OCI-LY1 (cell line): ENCODE measurements at regions not wholly inside any gene's neighbourhood (a gene's known extent, or its start where the extent isn't known, plus 50 kb on each side); places are given as distances from the start of the nearest gene placed in this dataset.

Source experiments
- H2AFZ ChIP-seq: fragments of 200-600 bp; sonication (generic), shearing (Covaris generic); 2 replicates; pipeline ENCODE4 v1.6.0; 2014; ENCODE audit warnings: antibody characterized with exemption, mild to moderate bottlenecking, low read length
- H3F3A ChIP-seq: fragments of 200-600 bp; sonication (generic), shearing (Covaris generic); 2 replicates; pipeline ENCODE4 v1.6.0; 2014; ENCODE audit warnings: mild to moderate bottlenecking, antibody characterized with exemption, low read length, moderate library complexity; ENCODE audit not compliant: insufficient read depth
- H3K27ac ChIP-seq: fragments of 200-600 bp; sonication (generic); 2 replicates; pipeline ENCODE4 v1.5.1; 2014; ENCODE audit warnings: low read length, mixed run types, mild to moderate bottlenecking, low read depth; ENCODE audit not compliant: poor library complexity, severe bottlenecking
- H3K27me3 ChIP-seq: fragments of 200-600 bp; sonication (generic); 2 replicates; pipeline ENCODE4 v1.6.0; 2014; ENCODE audit warnings: antibody characterized with exemption, mild to moderate bottlenecking, low read length, moderate library complexity; ENCODE audit not compliant: insufficient read depth
- H3K36me3 ChIP-seq: fragments of 200-600 bp; sonication (generic); 2 replicates; pipeline ENCODE4 v1.6.1; 2014; ENCODE audit warnings: mild to moderate bottlenecking, antibody characterized with exemption, low read length, moderate library complexity, mixed read lengths; ENCODE audit not compliant: insufficient read depth
- H3K4me1 ChIP-seq: fragments of 200-600 bp; sonication (generic); 2 replicates; pipeline ENCODE4 v1.5.1; 2014; ENCODE audit warnings: mild to moderate bottlenecking, low read length, moderate library complexity; ENCODE audit not compliant: insufficient read depth, severe bottlenecking
- H3K4me2 ChIP-seq: fragments of 200-600 bp; sonication (generic), shearing (Covaris generic); 2 replicates; pipeline ENCODE4 v1.6.1; 2014; ENCODE audit warnings: low read length
- H3K4me3 ChIP-seq: fragments of 200-600 bp; sonication (generic); 2 replicates; pipeline ENCODE4 v1.5.1; 2014; ENCODE audit warnings: low read length, low read depth, mild to moderate bottlenecking, mixed read lengths; ENCODE audit not compliant: poor library complexity, severe bottlenecking
- H3K79me2 ChIP-seq: fragments of 200-600 bp; shearing (Covaris generic); 2 replicates; pipeline ENCODE4 v1.6.1; 2016; ENCODE audit warnings: mixed run types, low read length, mixed read lengths; ENCODE audit not compliant: insufficient read depth
- H3K9ac ChIP-seq: fragments of 200-600 bp; sonication (generic), shearing (Covaris generic); 2 replicates; pipeline ENCODE4 v1.6.1; 2014; ENCODE audit warnings: mild to moderate bottlenecking, low read length, mixed read lengths
- H3K9me2 ChIP-seq: fragments of 200-600 bp; sonication (generic), shearing (Covaris generic); 2 replicates; pipeline ENCODE4 v1.6.1; 2014; ENCODE audit warnings: low read depth, mild to moderate bottlenecking, low read length, mixed read lengths
- H3K9me3 ChIP-seq: fragments of 200-600 bp; shearing (Covaris generic); 2 replicates; pipeline ENCODE4 v1.6.1; 2014; ENCODE audit warnings: low read length, mixed read lengths
- H4K20me1 ChIP-seq: fragments of 200-600 bp; sonication (generic), shearing (Covaris generic); 2 replicates; pipeline ENCODE4 v1.6.0; 2016; ENCODE audit warnings: mild to moderate bottlenecking, low read length; ENCODE audit not compliant: insufficient read depth
- EZH2 ChIP-seq: fragments of 200-600 bp; sonication (generic), shearing (Covaris generic); IDR thresholded peaks from 2 replicates; pipeline ENCODE4 v1.8.0; 2017; ENCODE audit warnings: borderline replicate concordance, mixed run types, mild to moderate bottlenecking, antibody characterized with exemption, low read length, moderate library complexity, mixed read lengths
- TF ChIP-seq, protein P1 (sequence below): fragments of 200-600 bp; sonication (generic), shearing (Covaris generic); IDR thresholded peaks from 2 replicates; pipeline ENCODE4 v1.5.1; 2017; ENCODE audit warnings: mild to moderate bottlenecking, antibody characterized with exemption, low read length, moderate library complexity, mixed read lengths

GRCh38 chr5:143472576-143472975, 69.1 kb upstream of the NR3C1 start:
- H3K9me3 ChIP-seq, result no peaks in the 10 kb centered on the region
- H3K9ac ChIP-seq, result no peak overlapping the region
- no peaks in the 10 kb centered on the region for H3F3A ChIP-seq
- H3K9me2 ChIP-seq, result no peaks in the 10 kb centered on the region; the same call in 1 of the 2 replicates
- no peaks in the 10 kb centered on the region for H3K36me3 ChIP-seq
- no peaks in the 10 kb centered on the region for H3K79me2 ChIP-seq
- H3K27me3 ChIP-seq, result no peaks in the 10 kb centered on the region
- no peak overlapping the region for H3K27ac ChIP-seq
- peaks cover 17% of the 10 kb centered on the region for H3K4me1 ChIP-seq
- TF ChIP-seq, protein P1, sequence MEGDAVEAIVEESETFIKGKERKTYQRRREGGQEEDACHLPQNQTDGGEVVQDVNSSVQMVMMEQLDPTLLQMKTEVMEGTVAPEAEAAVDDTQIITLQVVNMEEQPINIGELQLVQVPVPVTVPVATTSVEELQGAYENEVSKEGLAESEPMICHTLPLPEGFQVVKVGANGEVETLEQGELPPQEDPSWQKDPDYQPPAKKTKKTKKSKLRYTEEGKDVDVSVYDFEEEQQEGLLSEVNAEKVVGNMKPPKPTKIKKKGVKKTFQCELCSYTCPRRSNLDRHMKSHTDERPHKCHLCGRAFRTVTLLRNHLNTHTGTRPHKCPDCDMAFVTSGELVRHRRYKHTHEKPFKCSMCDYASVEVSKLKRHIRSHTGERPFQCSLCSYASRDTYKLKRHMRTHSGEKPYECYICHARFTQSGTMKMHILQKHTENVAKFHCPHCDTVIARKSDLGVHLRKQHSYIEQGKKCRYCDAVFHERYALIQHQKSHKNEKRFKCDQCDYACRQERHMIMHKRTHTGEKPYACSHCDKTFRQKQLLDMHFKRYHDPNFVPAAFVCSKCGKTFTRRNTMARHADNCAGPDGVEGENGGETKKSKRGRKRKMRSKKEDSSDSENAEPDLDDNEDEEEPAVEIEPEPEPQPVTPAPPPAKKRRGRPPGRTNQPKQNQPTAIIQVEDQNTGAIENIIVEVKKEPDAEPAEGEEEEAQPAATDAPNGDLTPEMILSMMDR, result no peak
- no peak for TF ChIP-seq EZH2
- H2AFZ ChIP-seq, result no peak overlapping the region
- H3K4me2 ChIP-seq, result no peak overlapping the region
- no peaks in the 10 kb centered on the region for H4K20me1 ChIP-seq
- H3K4me3 ChIP-seq, result no peak overlapping the region

- Histone ChIP-seq H3K4me2 (no peak overlapping the region), H4K20me1 (no peaks in the 10 kb centered on the region), H3K27ac (no peak overlapping the region), H3K9me3 (no peaks in the 10 kb centered on the region), H2AFZ (no peak overlapping the region), H3K4me1 (peaks cover 10% of the 10 kb centered on the region), H3F3A (no peaks in the 10 kb centered on the region), H3K27me3 (no peaks in the 10 kb centered on the region), H3K9ac (no peak overlapping the region), H3K9me2 (no peaks in the 10 kb centered on the region; the same call in 1 of the 2 replicates), H3K36me3 (no peaks in the 10 kb centered on the region), H3K79me2 (no peaks in the 10 kb centered on the region), H3K4me3 (no peak overlapping the region)
- TF ChIP-seq EZH2, result no peak
- TF ChIP-seq, protein P1, result no peak
These were observed 68.4 kb upstream of the NR3C1 start for GRCh38 chr5:143471666-143472464.

- no peaks in the 10 kb centered on the region; the same call in 1 of the 2 replicates for H3K9me2 ChIP-seq
- H3K9ac ChIP-seq, result no peak overlapping the region
- no peak for TF ChIP-seq EZH2
- TF ChIP-seq, protein P1, result no peak
- no peak overlapping the region for H3K4me3 ChIP-seq
- H3K9me3 ChIP-seq, result no peaks in the 10 kb centered on the region
- no peak overlapping the region for H3K4me2 ChIP-seq
- H4K20me1 ChIP-seq, result no peaks in the 10 kb centered on the region
- H3K27ac ChIP-seq, result no peak overlapping the region
- H2AFZ ChIP-seq, result no peak overlapping the region
- no peaks in the 10 kb centered on the region for H3K79me2 ChIP-seq
- H3K27me3 ChIP-seq, result no peaks in the 10 kb centered on the region
- H3F3A ChIP-seq, result no peaks in the 10 kb centered on the region
- peaks cover 2% of the 10 kb centered on the region for H3K4me1 ChIP-seq
- no peaks in the 10 kb centered on the region for H3K36me3 ChIP-seq
These were observed 67.6 kb upstream of the NR3C1 start for GRCh38 chr5:143471041-143471509.
